OCI-LY7 (cell line): ENCODE measurements at regions not wholly inside any gene's neighbourhood (a gene's known extent, or its start where the extent isn't known, plus 50 kb on each side); places are given as distances from the start of the nearest gene placed in this dataset.

Experiments
- BruUV-seq: library from RNA; stranded (reverse); fragments of 400-500 nt; replicated peaks from 2 replicates; lab custom pipeline; 2021; lab: Mats Ljungman, UMichigan
- CTCF ChIA-PET: fragments of 300-600 bp; sonication (Branson Sonifier 250); formaldehyde crosslinking; loops from one replicate; lab custom pipeline; 2022; ENCODE audit warnings: antibody characterized with exemption; ENCODE audit not compliant: unreplicated experiment; lab: Charles Lee
- POLR2A ChIA-PET: fragments of 300-600 bp; sonication (Branson Sonifier 250); formaldehyde crosslinking; loops from one replicate; lab custom pipeline; 2022; ENCODE audit warnings: antibody characterized with exemption; lab: Charles Lee
- DNase-seq: peaks from one replicate; pipeline ENCODE4 v3.0.0-alpha.2; 2015; ENCODE audit warnings: low spot score
- H2AFZ ChIP-seq: fragments of 200-600 bp; sonication (generic), shearing (Covaris generic); 2 replicates; pipeline ENCODE4 v1.6.1; 2014; ENCODE audit warnings: mild to moderate bottlenecking, antibody characterized with exemption, low read length, moderate library complexity
- H3K27ac ChIP-seq: fragments of 200-600 bp; sonication (generic); 2 replicates; pipeline ENCODE4 v1.5.1; 2014; ENCODE audit warnings: mixed run types, low read depth, mild to moderate bottlenecking, moderate library complexity, low read length, inconsistent platforms; ENCODE audit not compliant: poor library complexity, severe bottlenecking
- H3K36me3 ChIP-seq: fragments of 200-600 bp; sonication (generic); 2 replicates; pipeline ENCODE4 v1.6.1; 2014; ENCODE audit warnings: mild to moderate bottlenecking, antibody characterized with exemption, low read length, moderate library complexity, mixed read lengths; ENCODE audit not compliant: insufficient read depth
- H3K4me1 ChIP-seq: fragments of 200-600 bp; sonication (generic); 2 replicates; pipeline ENCODE4 v1.5.1; 2014; ENCODE audit warnings: mild to moderate bottlenecking, low read length; ENCODE audit not compliant: insufficient read depth, poor library complexity, severe bottlenecking
- H3K4me2 ChIP-seq: fragments of 200-600 bp; sonication (generic); 2 replicates; pipeline ENCODE4 v1.6.1; 2014; ENCODE audit warnings: mild to moderate bottlenecking, low read length
- H3K4me3 ChIP-seq: fragments of 200-600 bp; sonication (generic); 2 replicates; pipeline ENCODE4 v1.5.1; 2014; ENCODE audit warnings: mild to moderate bottlenecking, low read depth, low read length; ENCODE audit not compliant: poor library complexity, severe bottlenecking
- H3K79me2 ChIP-seq: fragments of 200-600 bp; sonication (generic); 2 replicates; pipeline ENCODE4 v1.6.1; 2016; ENCODE audit warnings: low read depth, mild to moderate bottlenecking, low read length, moderate library complexity, mixed read lengths; ENCODE audit not compliant: insufficient read depth
- H3K9me2 ChIP-seq: fragments of 200-600 bp; sonication (generic); 2 replicates; pipeline ENCODE4 v1.6.1; 2016; ENCODE audit warnings: mild to moderate bottlenecking, low read length, mixed read lengths; ENCODE audit not compliant: insufficient read depth
- H3K9me3 ChIP-seq: fragments of 200-600 bp; sonication (generic); 2 replicates; pipeline ENCODE4 v1.6.1; 2014; ENCODE audit warnings: mild to moderate bottlenecking, mixed run types, low read length, mixed read lengths
- H4K20me1 ChIP-seq: fragments of 200-600 bp; sonication (generic); 2 replicates; pipeline ENCODE4 v1.6.1; 2014; ENCODE audit warnings: mild to moderate bottlenecking, antibody characterized with exemption, low read length, moderate library complexity, mixed read lengths; ENCODE audit not compliant: insufficient read depth
- EZH2phosphoT487 ChIP-seq: fragments of 200-600 bp; sonication (generic); IDR thresholded peaks from 2 replicates; pipeline ENCODE4 v1.6.1; 2018; ENCODE audit warnings: low read depth, borderline replicate concordance, mild to moderate bottlenecking, mixed run types, antibody characterized with exemption, low read length, moderate library complexity, mixed read lengths
- intact Hi-C: fragments of 100-400 bp; cut with micrococcal nuclease; formaldehyde crosslinking; loops from one replicate; pipeline ENCODE4 v1.10.0; 2022; ENCODE audit not compliant: unreplicated experiment
- TF ChIP-seq, protein P1 (sequence below): fragments of 200-600 bp; sonication (generic); conservative IDR thresholded peaks from 2 replicates; pipeline ENCODE4 v1.5.1; 2014; ENCODE audit warnings: mild to moderate bottlenecking, antibody characterized with exemption, low read length, moderate library complexity, mixed read lengths

- no TSS peak for BruUV-seq
- no peak overlapping the region for H2AFZ ChIP-seq
- CTCF ChIA-PET = no interaction called here
These were observed 532.8 kb upstream of the TBL1XR1 start for GRCh38 chr3:177729956-177730681.

DNA sequence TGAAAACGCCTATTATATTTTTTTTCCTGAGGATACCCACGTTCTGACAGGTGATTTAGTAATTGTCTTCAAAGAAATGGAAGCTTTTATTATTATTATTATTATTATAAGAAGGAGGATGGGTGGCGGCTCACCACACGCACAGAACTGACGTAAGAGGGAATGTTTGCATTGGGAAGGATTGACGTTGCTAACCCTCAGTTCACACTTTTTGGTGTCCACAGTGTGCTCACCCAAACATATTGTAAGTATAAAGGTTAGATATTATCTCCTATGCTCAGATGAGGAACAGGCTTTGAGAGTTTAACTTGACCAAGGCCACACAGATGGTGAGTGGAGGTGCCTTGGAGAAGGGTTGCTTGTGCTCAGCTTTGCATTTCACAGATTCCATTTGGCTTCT lies 533.5 kb upstream of the TBL1XR1 start:
- POLR2A ChIA-PET = interaction anchor here (0.6 to 1.2 kb wide), 3 partner anchors 20 to 1287 kb away, joined by 3 to 6 read pairs (median 4); no protein-coding TSS in a partner anchor
- no TSS peak for BruUV-seq
- Histone ChIP-seq H2AFZ (no peak overlapping the region), H3K79me2 (no peaks in the 10 kb centered on the region), H3K27ac (no peak overlapping the region), H3K36me3 (no peaks in the 10 kb centered on the region), H3K4me2 (no peak overlapping the region), H4K20me1 (no peaks in the 10 kb centered on the region), H3K4me3 (no peak overlapping the region), H3K4me1 (no peaks in the 10 kb centered on the region), H3K9me2 (no peaks in the 10 kb centered on the region), H3K9me3 (no peaks in the 10 kb centered on the region)
- intact Hi-C loops = no loop called here
- CTCF ChIA-PET = no interaction called here
- DNase-seq = no peak
- TF ChIP-seq EZH2phosphoT487 = no peak
- TF ChIP-seq, protein P1, sequence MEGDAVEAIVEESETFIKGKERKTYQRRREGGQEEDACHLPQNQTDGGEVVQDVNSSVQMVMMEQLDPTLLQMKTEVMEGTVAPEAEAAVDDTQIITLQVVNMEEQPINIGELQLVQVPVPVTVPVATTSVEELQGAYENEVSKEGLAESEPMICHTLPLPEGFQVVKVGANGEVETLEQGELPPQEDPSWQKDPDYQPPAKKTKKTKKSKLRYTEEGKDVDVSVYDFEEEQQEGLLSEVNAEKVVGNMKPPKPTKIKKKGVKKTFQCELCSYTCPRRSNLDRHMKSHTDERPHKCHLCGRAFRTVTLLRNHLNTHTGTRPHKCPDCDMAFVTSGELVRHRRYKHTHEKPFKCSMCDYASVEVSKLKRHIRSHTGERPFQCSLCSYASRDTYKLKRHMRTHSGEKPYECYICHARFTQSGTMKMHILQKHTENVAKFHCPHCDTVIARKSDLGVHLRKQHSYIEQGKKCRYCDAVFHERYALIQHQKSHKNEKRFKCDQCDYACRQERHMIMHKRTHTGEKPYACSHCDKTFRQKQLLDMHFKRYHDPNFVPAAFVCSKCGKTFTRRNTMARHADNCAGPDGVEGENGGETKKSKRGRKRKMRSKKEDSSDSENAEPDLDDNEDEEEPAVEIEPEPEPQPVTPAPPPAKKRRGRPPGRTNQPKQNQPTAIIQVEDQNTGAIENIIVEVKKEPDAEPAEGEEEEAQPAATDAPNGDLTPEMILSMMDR = no peak

More at GRCh38 chr3:177729956-177730681, 532.8 kb upstream of the TBL1XR1 start:
- POLR2A ChIA-PET = interaction anchor here (1.1 kb wide), 1 partner anchor 20 kb away, joined by 5 read pairs; no protein-coding TSS in a partner anchor
- Histone ChIP-seq H4K20me1 (no peaks in the 10 kb centered on the region), H3K9me3 (no peaks in the 10 kb centered on the region), H3K36me3 (no peaks in the 10 kb centered on the region), H3K4me1 (no peaks in the 10 kb centered on the region), H3K79me2 (no peaks in the 10 kb centered on the region), H3K27ac (no peak overlapping the region), H3K4me2 (no peak overlapping the region), H3K9me2 (no peaks in the 10 kb centered on the region), H3K4me3 (no peak overlapping the region)
- intact Hi-C loops = no loop called here
- no peak for TF ChIP-seq EZH2phosphoT487
- TF ChIP-seq, protein P1 = no peak
- no peak for DNase-seq

GRCh38 chr3:177731644-177732268 lies 534.5 kb upstream of the TBL1XR1 start:
- Histone ChIP-seq H3K4me2 (no peak overlapping the region), H3K27ac (no peak overlapping the region), H3K4me3 (no peak overlapping the region), H3K9me3 (no peaks in the 10 kb centered on the region), H2AFZ (no peak overlapping the region), H3K9me2 (no peaks in the 10 kb centered on the region), H4K20me1 (no peaks in the 10 kb centered on the region), H3K79me2 (no peaks in the 10 kb centered on the region), H3K36me3 (no peaks in the 10 kb centered on the region), H3K4me1 (no peaks in the 10 kb centered on the region)
- POLR2A ChIA-PET = interaction anchor here (0.5 to 1.2 kb wide), 9 partner anchors 11 to 1328 kb away, joined by 3 to 6 read pairs (median 3); no protein-coding TSS in a partner anchor
- TF ChIP-seq EZH2phosphoT487 = no peak
- TF ChIP-seq, protein P1 = no peak
- intact Hi-C loops = no loop called here
- BruUV-seq = no TSS peak
- CTCF ChIA-PET = no interaction called here
- DNase-seq = no peak
